ENCODE measurements at regions not wholly inside any gene's neighbourhood (a gene's known extent, or its start where the extent isn't known, plus 50 kb on each side); places are given as distances from the start of the nearest gene placed in this dataset.

DNA sequence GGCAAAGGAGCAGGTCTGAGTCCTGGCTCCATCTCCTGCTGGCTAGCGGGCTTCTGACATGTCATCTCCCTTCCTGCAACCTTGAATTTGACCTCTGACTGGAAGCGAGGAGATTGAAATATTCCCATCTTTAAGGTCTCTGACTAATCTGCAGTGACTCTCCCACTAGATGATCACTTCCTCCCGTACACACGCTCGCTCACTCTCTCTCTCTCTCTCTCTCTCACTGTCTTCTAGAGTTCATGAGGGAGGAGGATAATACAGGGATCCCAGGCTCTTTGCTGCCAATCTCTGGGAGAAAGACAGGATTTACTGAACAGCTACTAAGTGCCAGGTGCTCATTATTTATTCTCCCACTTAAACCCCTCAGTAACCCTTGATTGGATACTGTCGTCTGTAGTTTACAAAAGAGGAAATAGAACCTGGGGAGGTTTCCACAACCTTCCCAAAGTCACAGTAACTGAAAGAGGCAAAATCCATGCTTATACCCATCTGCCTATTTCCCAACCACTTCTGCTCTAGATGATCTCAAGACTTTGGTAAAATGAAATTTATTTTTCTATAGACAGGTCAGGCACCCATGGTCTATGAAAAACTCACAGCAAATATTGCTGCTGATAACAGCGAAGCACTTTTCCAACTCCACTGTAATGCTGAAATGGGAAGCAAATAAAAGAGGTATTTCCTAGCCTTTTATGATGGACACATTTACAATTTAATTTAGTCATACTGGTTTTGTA lies 193.5 kb upstream of the C1QTNF7 start:
- TF ChIP-seq POLR2A (IDR thresholded peaks at IDR 0.05): no peak
- TF ChIP-seq, protein P1, sequence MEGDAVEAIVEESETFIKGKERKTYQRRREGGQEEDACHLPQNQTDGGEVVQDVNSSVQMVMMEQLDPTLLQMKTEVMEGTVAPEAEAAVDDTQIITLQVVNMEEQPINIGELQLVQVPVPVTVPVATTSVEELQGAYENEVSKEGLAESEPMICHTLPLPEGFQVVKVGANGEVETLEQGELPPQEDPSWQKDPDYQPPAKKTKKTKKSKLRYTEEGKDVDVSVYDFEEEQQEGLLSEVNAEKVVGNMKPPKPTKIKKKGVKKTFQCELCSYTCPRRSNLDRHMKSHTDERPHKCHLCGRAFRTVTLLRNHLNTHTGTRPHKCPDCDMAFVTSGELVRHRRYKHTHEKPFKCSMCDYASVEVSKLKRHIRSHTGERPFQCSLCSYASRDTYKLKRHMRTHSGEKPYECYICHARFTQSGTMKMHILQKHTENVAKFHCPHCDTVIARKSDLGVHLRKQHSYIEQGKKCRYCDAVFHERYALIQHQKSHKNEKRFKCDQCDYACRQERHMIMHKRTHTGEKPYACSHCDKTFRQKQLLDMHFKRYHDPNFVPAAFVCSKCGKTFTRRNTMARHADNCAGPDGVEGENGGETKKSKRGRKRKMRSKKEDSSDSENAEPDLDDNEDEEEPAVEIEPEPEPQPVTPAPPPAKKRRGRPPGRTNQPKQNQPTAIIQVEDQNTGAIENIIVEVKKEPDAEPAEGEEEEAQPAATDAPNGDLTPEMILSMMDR (IDR thresholded peaks at IDR 0.05 in 4 of 5, conservative IDR thresholded peaks at IDR 0.05 in 1 of 5): no peak

Data from gastrocnemius medialis (tissue), 4 donors.